Mammary epithelial cell (primary cell): ENCODE measurements at regions not wholly inside any gene's neighbourhood (a gene's known extent, or its start where the extent isn't known, plus 50 kb on each side); places are given as distances from the start of the nearest gene placed in this dataset.

Source experiments
- EZH2 ChIP-seq: IDR thresholded peaks from 2 replicates; pipeline ENCODE4 v1.6.1; 2012; ENCODE audit warnings: low read length, inconsistent platforms, borderline replicate concordance
- TF ChIP-seq, protein P1 (sequence below), 2 donors: IDR thresholded peaks in 1 of 2; conservative IDR thresholded peaks in 1 of 2; 2 replicates each; pipeline ENCODE4 v1.5.1; 2011 to 2012; ENCODE audit warnings: inconsistent platforms in 2 of 2, low read length in 2 of 2, mild to moderate bottlenecking in 2 of 2, control low read depth in 1 of 2, low read depth in 1 of 2; ENCODE audit not compliant: insufficient read depth in 1 of 2; ENCODE audit errors: extremely low read depth in 1 of 2

DNA sequence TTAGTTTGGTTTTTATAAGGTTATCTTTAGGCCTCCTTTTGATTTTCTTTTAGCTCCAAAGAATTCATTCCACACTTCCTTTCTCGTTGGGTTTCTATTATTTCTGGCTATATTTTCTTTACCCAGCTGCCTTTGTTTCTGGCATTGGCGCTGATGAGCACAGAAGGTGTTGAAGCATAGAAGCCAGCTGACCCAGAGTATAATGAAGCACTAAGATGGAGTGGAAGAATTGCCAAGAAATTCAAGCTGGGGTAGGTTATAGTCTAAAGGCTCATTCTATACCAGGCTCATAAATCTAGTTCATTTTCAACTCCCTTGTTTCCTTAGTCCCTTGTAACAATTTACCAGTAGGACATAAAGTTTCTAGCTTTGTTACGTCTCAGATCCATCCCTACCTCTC is 169.5 kb downstream of the HRH4 start:
- TF ChIP-seq, protein P1, sequence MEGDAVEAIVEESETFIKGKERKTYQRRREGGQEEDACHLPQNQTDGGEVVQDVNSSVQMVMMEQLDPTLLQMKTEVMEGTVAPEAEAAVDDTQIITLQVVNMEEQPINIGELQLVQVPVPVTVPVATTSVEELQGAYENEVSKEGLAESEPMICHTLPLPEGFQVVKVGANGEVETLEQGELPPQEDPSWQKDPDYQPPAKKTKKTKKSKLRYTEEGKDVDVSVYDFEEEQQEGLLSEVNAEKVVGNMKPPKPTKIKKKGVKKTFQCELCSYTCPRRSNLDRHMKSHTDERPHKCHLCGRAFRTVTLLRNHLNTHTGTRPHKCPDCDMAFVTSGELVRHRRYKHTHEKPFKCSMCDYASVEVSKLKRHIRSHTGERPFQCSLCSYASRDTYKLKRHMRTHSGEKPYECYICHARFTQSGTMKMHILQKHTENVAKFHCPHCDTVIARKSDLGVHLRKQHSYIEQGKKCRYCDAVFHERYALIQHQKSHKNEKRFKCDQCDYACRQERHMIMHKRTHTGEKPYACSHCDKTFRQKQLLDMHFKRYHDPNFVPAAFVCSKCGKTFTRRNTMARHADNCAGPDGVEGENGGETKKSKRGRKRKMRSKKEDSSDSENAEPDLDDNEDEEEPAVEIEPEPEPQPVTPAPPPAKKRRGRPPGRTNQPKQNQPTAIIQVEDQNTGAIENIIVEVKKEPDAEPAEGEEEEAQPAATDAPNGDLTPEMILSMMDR (conservative IDR thresholded peaks at IDR 0.05 in 1 of 2, IDR thresholded peaks at IDR 0.05 in 1 of 2; ENCODE audit: extremely low read depth in 1 of 2, insufficient read depth in 1 of 2, low read depth in 1 of 2, low read length in 2 of 2), result no peak
- no peak for TF ChIP-seq EZH2
